ENCODE measurements at regions not wholly inside any gene's neighbourhood (a gene's known extent, or its start where the extent isn't known, plus 50 kb on each side); places are given as distances from the start of the nearest gene placed in this dataset.

- TF ChIP-seq, protein P1, sequence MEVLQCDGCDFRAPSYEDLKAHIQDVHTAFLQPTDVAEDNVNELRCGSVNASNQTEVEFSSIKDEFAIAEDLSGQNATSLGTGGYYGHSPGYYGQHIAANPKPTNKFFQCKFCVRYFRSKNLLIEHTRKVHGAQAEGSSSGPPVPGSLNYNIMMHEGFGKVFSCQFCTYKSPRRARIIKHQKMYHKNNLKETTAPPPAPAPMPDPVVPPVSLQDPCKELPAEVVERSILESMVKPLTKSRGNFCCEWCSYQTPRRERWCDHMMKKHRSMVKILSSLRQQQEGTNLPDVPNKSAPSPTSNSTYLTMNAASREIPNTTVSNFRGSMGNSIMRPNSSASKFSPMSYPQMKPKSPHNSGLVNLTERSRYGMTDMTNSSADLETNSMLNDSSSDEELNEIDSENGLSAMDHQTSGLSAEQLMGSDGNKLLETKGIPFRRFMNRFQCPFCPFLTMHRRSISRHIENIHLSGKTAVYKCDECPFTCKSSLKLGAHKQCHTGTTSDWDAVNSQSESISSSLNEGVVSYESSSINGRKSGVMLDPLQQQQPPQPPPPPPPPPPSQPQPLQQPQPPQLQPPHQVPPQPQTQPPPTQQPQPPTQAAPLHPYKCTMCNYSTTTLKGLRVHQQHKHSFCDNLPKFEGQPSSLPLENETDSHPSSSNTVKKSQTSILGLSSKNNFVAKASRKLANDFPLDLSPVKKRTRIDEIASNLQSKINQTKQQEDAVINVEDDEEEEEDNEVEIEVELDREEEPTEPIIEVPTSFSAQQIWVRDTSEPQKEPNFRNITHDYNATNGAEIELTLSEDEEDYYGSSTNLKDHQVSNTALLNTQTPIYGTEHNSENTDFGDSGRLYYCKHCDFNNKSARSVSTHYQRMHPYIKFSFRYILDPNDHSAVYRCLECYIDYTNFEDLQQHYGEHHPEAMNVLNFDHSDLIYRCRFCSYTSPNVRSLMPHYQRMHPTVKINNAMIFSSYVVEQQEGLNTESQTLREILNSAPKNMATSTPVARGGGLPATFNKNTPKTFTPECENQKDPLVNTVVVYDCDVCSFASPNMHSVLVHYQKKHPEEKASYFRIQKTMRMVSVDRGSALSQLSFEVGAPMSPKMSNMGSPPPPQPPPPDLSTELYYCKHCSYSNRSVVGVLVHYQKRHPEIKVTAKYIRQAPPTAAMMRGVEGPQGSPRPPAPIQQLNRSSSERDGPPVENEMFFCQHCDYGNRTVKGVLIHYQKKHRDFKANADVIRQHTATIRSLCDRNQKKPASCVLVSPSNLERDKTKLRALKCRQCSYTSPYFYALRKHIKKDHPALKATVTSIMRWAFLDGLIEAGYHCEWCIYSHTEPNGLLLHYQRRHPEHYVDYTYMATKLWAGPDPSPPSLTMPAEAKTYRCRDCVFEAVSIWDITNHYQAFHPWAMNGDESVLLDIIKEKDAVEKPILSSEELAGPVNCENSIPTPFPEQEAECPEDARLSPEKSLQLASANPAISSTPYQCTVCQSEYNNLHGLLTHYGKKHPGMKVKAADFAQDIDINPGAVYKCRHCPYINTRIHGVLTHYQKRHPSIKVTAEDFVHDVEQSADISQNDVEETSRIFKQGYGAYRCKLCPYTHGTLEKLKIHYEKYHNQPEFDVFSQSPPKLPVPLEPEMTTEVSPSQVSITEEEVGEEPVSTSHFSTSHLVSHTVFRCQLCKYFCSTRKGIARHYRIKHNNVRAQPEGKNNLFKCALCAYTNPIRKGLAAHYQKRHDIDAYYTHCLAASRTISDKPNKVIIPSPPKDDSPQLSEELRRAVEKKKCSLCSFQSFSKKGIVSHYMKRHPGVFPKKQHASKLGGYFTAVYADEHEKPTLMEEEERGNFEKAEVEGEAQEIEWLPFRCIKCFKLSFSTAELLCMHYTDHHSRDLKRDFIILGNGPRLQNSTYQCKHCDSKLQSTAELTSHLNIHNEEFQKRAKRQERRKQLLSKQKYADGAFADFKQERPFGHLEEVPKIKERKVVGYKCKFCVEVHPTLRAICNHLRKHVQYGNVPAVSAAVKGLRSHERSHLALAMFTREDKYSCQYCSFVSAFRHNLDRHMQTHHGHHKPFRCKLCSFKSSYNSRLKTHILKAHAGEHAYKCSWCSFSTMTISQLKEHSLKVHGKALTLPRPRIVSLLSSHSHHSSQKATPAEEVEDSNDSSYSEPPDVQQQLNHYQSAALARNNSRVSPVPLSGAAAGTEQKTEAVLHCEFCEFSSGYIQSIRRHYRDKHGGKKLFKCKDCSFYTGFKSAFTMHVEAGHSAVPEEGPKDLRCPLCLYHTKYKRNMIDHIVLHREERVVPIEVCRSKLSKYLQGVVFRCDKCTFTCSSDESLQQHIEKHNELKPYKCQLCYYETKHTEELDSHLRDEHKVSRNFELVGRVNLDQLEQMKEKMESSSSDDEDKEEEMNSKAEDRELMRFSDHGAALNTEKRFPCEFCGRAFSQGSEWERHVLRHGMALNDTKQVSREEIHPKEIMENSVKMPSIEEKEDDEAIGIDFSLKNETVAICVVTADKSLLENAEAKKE (CRISPR knock-in tag; IDR thresholded peaks at IDR 0.05): no peak
- TF ChIP-seq, protein P2, sequence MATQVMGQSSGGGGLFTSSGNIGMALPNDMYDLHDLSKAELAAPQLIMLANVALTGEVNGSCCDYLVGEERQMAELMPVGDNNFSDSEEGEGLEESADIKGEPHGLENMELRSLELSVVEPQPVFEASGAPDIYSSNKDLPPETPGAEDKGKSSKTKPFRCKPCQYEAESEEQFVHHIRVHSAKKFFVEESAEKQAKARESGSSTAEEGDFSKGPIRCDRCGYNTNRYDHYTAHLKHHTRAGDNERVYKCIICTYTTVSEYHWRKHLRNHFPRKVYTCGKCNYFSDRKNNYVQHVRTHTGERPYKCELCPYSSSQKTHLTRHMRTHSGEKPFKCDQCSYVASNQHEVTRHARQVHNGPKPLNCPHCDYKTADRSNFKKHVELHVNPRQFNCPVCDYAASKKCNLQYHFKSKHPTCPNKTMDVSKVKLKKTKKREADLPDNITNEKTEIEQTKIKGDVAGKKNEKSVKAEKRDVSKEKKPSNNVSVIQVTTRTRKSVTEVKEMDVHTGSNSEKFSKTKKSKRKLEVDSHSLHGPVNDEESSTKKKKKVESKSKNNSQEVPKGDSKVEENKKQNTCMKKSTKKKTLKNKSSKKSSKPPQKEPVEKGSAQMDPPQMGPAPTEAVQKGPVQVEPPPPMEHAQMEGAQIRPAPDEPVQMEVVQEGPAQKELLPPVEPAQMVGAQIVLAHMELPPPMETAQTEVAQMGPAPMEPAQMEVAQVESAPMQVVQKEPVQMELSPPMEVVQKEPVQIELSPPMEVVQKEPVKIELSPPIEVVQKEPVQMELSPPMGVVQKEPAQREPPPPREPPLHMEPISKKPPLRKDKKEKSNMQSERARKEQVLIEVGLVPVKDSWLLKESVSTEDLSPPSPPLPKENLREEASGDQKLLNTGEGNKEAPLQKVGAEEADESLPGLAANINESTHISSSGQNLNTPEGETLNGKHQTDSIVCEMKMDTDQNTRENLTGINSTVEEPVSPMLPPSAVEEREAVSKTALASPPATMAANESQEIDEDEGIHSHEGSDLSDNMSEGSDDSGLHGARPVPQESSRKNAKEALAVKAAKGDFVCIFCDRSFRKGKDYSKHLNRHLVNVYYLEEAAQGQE (IDR thresholded peaks at IDR 0.05; ENCODE audit: unreplicated experiment): no peak
- TF ChIP-seq NANOG (IDR thresholded peaks at IDR 0.05; ENCODE audit: borderline replicate concordance) (no peak), POLR2AphosphoS5 (IDR thresholded peaks at IDR 0.05; ENCODE audit: low read depth) (no peak)
These were observed 181.6 kb upstream of the PZP start (continued) for GRCh38 chr12:9389796-9390195.

- Mint-ChIP-seq H3K4me3 (no peak overlapping the region), H3K36me3 (ENCODE audit: low read depth) (no peaks in the 10 kb centered on the region), H3K27ac (no peak overlapping the region), H3K27me3 (ENCODE audit: insufficient read depth, low read depth, poor library complexity) (peaks cover 8% of the 10 kb centered on the region), H3K9me3 (peaks cover 2% of the 10 kb centered on the region; the same call in 1 of the 3 replicates), H3K4me1 (peaks cover 19% of the 10 kb centered on the region)
- TF ChIP-seq CTCF (conservative IDR thresholded peaks at IDR 0.05; ENCODE audit: low read depth in 2 of 2) (no peak), CREB1 (CRISPR knock-in tag; IDR thresholded peaks at IDR 0.05; ENCODE audit: low read depth) (no peak), ZNF114 (CRISPR knock-in tag; IDR thresholded peaks at IDR 0.05) (no peak)
- TF ChIP-seq, protein P2 (IDR thresholded peaks at IDR 0.05; ENCODE audit: unreplicated experiment): no peak
- Histone ChIP-seq H2AFZ (no peak overlapping the region), H3K4me1 (ENCODE audit: insufficient read depth) (peaks cover 10% of the 10 kb centered on the region; the same call in 1 of the 2 replicates), H3K4me3 (no peak overlapping the region), H3K27ac (ENCODE audit: low read depth) (no peak overlapping the region), H3K27me3 (ENCODE audit: insufficient read depth) (no peaks in the 10 kb centered on the region), H3F3A (replicated peaks; ENCODE audit: low read depth) (no peaks in the 10 kb centered on the region), H3K79me2 (replicated peaks; ENCODE audit: insufficient read depth) (no peaks in the 10 kb centered on the region), H4K20me1 (replicated peaks; ENCODE audit: insufficient read depth) (no peaks in the 10 kb centered on the region), H3K4me2 (no peak overlapping the region), H3K36me3 (ENCODE audit: insufficient read depth) (no peaks in the 10 kb centered on the region), H3K9me2 (ENCODE audit: insufficient read depth) (no peaks in the 10 kb centered on the region)
- DNase-seq (ENCODE audit: low spot score) (no peak), ATAC-seq (no peak)
These were observed 180.2 kb upstream of the PZP start for GRCh38 chr12:9388379-9388778.

Measured in GM23338 (cell line).